Renal cortical epithelial cell (primary cell): ENCODE measurements at regions not wholly inside any gene's neighbourhood (a gene's known extent, or its start where the extent isn't known, plus 50 kb on each side); places are given as distances from the start of the nearest gene placed in this dataset.

Experiments used
- DNase-seq: peaks from one replicate; pipeline ENCODE4 v3.0.0-alpha.2; 2011; ENCODE audit warnings: low read depth

DNA sequence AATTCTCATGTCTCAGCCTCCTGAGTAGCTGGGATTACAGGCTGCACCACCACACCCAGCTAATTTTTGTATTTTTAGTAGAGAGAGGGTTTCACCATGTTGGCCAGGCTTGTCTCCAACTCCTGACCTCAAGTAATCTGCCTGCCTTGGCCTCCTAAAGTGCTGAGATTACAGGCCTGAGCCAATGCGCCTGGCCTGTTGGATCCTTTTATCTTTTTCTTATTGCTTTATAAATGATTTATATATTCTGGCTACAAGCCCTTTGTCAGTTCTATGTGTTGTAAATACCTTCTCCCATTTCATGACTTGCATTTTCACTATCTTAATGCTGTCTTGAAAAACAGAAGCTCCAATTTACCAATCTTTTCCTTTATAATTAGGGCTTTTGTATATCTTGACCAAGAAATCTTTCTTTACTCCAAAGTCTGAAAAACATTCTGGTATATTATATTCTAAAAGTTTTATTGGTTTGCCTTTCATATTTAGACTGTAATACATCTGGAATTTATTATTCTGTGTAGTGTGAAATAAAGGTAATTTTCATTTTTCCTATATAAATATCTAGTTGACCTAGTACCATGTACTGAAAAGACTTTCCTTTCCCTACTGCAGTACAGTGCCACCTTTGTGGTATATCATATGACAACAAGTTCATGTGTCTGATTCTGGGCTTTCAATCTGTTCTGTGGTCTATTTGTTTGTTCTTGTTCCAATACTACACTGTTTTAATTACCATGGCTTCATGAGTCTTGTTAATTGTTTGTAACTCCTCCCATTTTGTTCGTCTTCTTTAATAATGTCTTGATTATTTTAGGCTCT lies 52.9 kb upstream of the RNU6-1 start:
- no peak for DNase-seq

DNA sequence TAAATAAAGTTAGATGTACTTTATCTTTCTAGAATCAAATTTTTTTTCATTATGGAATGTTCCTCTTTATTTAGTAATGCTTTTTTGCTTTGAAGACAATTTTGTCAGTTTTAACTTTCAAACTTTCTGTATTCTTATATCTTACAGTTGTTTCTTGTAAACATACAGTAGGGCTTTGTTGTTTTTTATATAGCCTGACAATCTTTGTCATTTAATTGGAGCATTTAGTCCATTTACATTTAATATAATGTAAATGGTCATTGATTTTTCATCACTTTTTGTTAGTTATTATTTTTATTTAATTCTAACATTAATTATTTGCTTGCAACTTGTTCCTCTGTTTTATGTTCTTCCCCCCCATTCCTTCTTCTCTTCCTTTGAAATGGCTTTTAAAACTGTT lies 55.4 kb upstream of the RNU6-1 start:
- no peak for DNase-seq

- no peak for DNase-seq
Observed at GRCh38 chr15:67897646-67898339, 57.9 kb upstream of the RNU6-1 start.

DNA sequence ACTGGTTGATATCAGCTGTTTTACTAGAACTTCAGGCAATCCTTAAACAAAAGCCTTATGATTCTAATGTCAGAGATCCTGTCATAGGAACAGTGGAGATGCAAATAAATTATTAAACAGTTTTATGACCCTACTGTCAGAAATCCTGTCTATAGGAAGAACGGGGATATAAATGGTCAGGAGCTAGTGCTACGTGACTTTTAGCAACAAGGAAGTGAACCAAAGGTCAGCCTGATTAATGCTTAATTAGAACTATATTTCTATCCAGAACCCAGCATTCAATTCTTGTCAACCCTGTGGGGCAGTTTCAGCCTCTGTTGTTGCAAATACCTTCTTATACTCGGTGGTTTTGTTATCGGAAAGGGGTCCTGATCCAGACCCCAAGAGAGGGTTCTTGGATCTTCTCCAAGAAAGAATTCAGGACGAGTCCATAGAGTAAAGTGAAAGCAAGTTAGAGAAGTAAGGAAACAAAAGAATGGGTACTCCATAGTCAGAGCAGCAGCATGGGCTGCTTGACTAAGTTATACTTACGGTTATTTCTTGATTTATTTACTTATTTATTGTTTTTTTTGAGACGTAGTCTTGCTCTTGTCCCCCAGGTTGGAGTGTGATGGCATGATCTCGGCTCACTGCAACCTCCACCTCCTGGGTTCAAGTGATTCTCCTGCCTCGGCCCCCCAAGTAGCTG lies 59.9 kb upstream of the RNU6-1 start:
- DNase-seq, result peak; percentile 51

GRCh38 chr15:67900621-67901147 lies 60.8 kb upstream of the RNU6-1 start:
- no peak for DNase-seq

- DNase-seq, result no peak
Observed at GRCh38 chr15:67901922-67902321, 62.1 kb upstream of the RNU6-1 start.

DNA sequence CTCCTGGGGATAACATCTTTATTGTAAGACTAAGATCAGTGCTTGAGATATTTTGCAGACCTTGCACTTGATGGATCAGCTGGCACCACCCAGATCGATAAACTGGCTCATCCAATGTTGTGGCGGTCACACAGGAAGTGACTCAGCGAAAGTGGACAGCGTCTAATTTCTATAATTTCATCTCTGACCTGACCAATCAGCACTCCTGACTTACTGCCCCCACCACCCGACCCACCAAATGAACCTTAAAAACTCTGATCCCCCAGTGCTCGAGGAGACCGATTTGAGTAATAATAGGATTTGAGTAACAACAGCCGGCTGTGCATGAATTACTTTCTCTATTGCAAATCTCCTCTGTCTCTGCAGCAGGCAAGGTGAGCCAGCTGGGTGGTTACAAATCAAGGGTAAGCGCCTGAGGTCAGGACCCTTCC lies 62.7 kb upstream of the RNU6-1 start:
- no peak for DNase-seq

DNA sequence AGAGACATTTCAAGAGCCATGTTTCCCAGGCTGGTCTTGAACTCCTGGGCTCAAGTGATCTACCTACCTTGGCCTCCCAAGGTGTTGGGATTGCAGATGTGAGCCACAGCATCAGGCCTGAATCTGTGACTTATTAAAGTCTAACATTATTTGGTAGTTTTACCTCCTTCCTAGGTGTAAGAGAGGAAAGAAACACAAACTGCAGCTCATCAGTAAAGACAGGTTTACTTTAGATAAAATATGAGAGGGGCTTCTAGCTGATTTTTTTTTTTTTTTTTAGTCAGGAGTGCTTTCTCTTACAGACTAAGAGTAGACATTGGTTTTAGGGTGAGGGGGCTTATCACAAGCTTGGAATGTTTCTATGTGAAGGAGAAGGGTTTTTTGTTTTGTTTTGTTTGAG lies 63.9 kb upstream of the RNU6-1 start:
- no peak for DNase-seq

GRCh38 chr15:67905628-67906027 lies 65.8 kb upstream of the RNU6-1 start:
- DNase-seq, result no peak

- DNase-seq, result no peak
Observed at GRCh38 chr15:67906382-67906781, 66.5 kb upstream of the RNU6-1 start.

- DNase-seq, result no peak
Observed at GRCh38 chr15:67907184-67907723, 67.4 kb upstream of the RNU6-1 start.

DNA sequence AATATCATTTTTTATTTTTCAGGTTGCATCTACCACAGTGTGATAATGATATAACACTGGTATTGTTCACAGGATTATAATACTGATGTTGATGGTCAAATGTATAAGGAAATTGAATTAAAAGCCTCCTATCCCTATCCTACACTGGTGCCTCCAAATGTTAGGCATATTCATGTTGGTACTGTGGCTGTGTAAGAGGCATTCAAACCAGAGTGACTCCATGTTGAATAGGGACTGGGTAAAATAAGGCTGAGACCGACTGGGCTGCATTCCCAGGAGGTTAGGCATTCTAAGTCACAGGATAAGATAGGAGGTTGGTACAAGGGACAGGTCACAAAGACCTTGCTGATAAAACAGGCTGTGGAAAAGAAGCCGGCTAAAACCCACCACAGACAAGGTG lies 68.9 kb upstream of the RNU6-1 start:
- DNase-seq, result no peak

- no peak for DNase-seq
Observed at GRCh38 chr15:67911727-67912126, 71.9 kb upstream of the RNU6-1 start.

GRCh38 chr15:67914028-67914427 lies 74.2 kb upstream of the RNU6-1 start:
- no peak for DNase-seq

- DNase-seq, result peak; percentile 21
Observed at GRCh38 chr15:67914537-67915460, 75.0 kb upstream of the RNU6-1 start.

DNA sequence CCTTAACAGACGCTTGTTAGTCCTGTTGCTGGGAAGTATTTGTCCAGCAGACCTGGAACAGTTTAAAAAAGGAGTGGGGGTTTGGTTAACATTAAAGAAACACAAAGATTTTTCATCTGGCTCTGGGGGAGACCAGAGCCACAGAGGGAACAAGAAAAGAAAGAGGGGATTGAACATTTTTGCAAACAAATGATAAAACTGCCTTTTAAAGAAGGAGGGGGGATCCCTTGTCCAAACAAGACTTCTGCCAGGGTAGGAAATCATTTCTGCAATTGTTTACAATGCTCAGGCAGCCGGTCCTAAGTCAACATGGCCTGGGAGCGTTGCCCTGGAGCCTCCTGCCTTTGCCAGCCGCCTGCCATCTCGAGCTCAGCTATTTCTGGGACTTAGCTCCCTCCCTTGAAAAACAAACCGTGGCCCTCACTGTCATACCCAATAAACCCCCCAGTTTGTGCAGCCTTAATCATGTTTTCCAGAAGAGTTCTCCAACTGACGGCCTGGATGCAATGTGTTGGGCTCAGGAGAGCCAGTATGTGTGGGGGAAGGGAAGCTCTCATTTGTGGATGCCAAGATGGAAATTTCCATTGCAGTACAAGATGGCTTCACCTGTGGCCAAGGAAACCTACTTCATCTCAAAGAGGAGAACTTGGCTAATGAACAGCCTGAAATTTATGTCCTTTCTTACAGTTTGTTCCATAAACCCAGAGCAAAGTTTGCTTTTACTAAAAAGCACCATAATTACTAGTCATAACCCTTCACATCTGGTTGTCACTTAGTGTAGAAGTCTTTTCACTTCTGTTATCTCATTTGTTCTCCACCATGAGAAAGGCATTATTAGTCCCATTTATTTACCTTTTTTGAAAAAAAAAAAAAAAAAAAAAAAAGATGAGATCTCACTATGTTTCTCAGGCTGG lies 75.9 kb upstream of the RNU6-1 start:
- DNase-seq, result peak; percentile 56

DNA sequence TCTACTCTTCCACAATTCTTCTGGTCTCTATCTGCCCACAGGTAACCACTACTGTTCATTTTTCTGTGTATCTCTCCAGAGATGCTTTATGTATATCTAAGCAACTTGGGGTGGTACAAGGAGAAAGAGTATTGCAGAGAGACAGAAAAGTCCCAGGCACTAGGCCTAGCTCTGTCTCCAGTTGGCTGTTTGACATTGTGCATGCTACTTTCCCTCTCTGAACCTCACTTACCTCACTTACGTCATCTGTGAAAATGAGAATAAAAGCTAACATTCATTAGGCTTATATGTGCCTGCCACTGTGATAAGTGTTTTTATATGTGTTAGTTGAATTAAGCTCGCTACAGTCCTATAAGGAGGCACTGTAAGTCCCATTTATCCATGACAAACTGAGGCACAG lies 76.7 kb upstream of the RNU6-1 start:
- no peak for DNase-seq

- DNase-seq, result no peak
Observed at GRCh38 chr15:67917037-67917436, 77.2 kb upstream of the RNU6-1 start.

GRCh38 chr15:67917636-67918035 lies 77.8 kb upstream of the RNU6-1 start:
- no peak for DNase-seq
